Neural progenitor cell (in vitro differentiated cells): ENCODE measurements at regions not wholly inside any gene's neighbourhood (a gene's known extent, or its start where the extent isn't known, plus 50 kb on each side); places are given as distances from the start of the nearest gene placed in this dataset.

ENCODE experiments used
- EZH2 ChIP-seq: fragments of 200-600 bp; sonication (generic); IDR thresholded peaks from 2 replicates; pipeline ENCODE4 v1.6.1; 2017; ENCODE audit warnings: antibody characterized with exemption, mild to moderate bottlenecking, moderate library complexity
- EZH2phosphoT487 ChIP-seq: fragments of 200-600 bp; sonication (generic); IDR thresholded peaks from 2 replicates; pipeline ENCODE4 v1.6.1; 2017; ENCODE audit warnings: antibody characterized with exemption
- TF ChIP-seq, protein P1 (sequence below): fragments of 200-600 bp; sonication (generic); IDR thresholded peaks from 2 replicates; pipeline ENCODE4 v1.5.1; 2017; ENCODE audit warnings: antibody characterized with exemption, mild to moderate bottlenecking

DNA sequence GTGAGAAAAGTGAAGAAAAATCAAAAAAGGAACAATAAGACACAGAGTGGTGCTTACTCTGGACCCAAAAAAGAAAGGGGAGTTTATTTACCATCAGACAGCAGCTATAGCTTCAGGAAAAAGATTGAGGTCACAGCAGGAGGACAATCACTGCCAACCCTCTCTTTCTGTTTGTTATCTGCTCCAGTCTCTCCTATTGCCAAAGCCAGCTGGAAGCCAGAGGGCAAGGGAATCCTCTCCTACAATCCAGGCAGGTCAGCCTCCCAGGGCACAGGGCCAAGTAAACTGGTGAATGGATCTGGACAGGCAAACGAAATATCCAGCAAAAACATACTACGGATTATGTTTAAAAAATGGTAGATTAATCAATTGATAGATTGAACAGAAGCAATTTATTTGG lies 306.9 kb upstream of the SLIT2 start:
- TF ChIP-seq, protein P1, sequence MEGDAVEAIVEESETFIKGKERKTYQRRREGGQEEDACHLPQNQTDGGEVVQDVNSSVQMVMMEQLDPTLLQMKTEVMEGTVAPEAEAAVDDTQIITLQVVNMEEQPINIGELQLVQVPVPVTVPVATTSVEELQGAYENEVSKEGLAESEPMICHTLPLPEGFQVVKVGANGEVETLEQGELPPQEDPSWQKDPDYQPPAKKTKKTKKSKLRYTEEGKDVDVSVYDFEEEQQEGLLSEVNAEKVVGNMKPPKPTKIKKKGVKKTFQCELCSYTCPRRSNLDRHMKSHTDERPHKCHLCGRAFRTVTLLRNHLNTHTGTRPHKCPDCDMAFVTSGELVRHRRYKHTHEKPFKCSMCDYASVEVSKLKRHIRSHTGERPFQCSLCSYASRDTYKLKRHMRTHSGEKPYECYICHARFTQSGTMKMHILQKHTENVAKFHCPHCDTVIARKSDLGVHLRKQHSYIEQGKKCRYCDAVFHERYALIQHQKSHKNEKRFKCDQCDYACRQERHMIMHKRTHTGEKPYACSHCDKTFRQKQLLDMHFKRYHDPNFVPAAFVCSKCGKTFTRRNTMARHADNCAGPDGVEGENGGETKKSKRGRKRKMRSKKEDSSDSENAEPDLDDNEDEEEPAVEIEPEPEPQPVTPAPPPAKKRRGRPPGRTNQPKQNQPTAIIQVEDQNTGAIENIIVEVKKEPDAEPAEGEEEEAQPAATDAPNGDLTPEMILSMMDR: no peak
- TF ChIP-seq EZH2: no peak
- no peak for TF ChIP-seq EZH2phosphoT487
